Cardiac muscle cell (in vitro differentiated cells and primary cell): ENCODE measurements at regions not wholly inside any gene's neighbourhood (a gene's known extent, or its start where the extent isn't known, plus 50 kb on each side); places are given as distances from the start of the nearest gene placed in this dataset.

Source experiments
- DNase-seq, 2 donors: peaks; one replicate each; pipeline versions ENCODE4 v3.0.0 to v3.0.0-alpha.2; 2010 to 2017; ENCODE audit warnings: low read depth in 1 of 2, low spot score in 1 of 2
- H3K27ac ChIP-seq: fragments of 200-600 bp; sonication (generic); 2 replicates; pipeline ENCODE4 v1.5.1; 2016
- H3K27me3 ChIP-seq: fragments of 200-600 bp; sonication (generic); 2 replicates; pipeline ENCODE4 v1.6.0; 2016; ENCODE audit warnings: control low read depth
- H3K36me3 ChIP-seq: fragments of 200-600 bp; sonication (generic); 2 replicates; pipeline ENCODE4 v1.5.1; 2016; ENCODE audit warnings: control low read depth
- H3K4me1 ChIP-seq: fragments of 200-600 bp; sonication (generic); 2 replicates; pipeline ENCODE4 v1.8.1; 2017; ENCODE audit warnings: low read depth, mild to moderate bottlenecking, mixed run types
- H3K4me3 ChIP-seq: fragments of 200-600 bp; sonication (generic); 2 replicates; pipeline ENCODE4 v1.5.1; 2016; ENCODE audit warnings: mild to moderate bottlenecking
- H3K9me3 ChIP-seq: fragments of 200-600 bp; sonication (generic); 2 replicates; pipeline ENCODE4 v1.5.1; 2017; ENCODE audit warnings: low read depth, mild to moderate bottlenecking, control low read depth
- CTCF ChIP-seq: IDR thresholded peaks from 2 replicates; pipeline ENCODE4 v1.5.1; 2012; ENCODE audit warnings: low read depth, mild to moderate bottlenecking, low read length

GRCh38 chr6:15790116-15790515, 127.3 kb upstream of the DTNBP1 start:
- no peak for TF ChIP-seq CTCF
- no peak overlapping the region for H3K4me3 ChIP-seq
- H3K9me3 ChIP-seq, result no peaks in the 10 kb centered on the region
- no peak overlapping the region for H3K27ac ChIP-seq
- no peaks in the 10 kb centered on the region for H3K27me3 ChIP-seq
- no peaks in the 10 kb centered on the region for H3K36me3 ChIP-seq
- no peak for DNase-seq
- H3K4me1 ChIP-seq, result no peaks in the 10 kb centered on the region

GRCh38 chr6:15786846-15787245, 124.0 kb upstream of the DTNBP1 start:
- Histone ChIP-seq H3K27ac (no peak overlapping the region), H3K36me3 (no peaks in the 10 kb centered on the region), H3K9me3 (no peaks in the 10 kb centered on the region)

GRCh38 chr6:15783484-15783883, 120.7 kb upstream of the DTNBP1 start:
- Histone ChIP-seq H3K27me3 (no peaks in the 10 kb centered on the region), H3K4me3 (no peak overlapping the region), H3K9me3 (no peaks in the 10 kb centered on the region), H3K4me1 (no peaks in the 10 kb centered on the region), H3K36me3 (no peaks in the 10 kb centered on the region), H3K27ac (no peak overlapping the region)
- no peak for TF ChIP-seq CTCF
- DNase-seq, result no peak

More at GRCh38 chr6:15786846-15787245, 124.0 kb upstream of the DTNBP1 start:
- no peaks in the 10 kb centered on the region for H3K27me3 ChIP-seq
- no peak overlapping the region for H3K4me3 ChIP-seq
- no peaks in the 10 kb centered on the region for H3K4me1 ChIP-seq
- no peak for DNase-seq
- TF ChIP-seq CTCF, result no peak

GRCh38 chr6:15781890-15782289, 119.1 kb upstream of the DTNBP1 start:
- H3K27ac ChIP-seq, result no peak overlapping the region
- no peaks in the 10 kb centered on the region for H3K9me3 ChIP-seq
- no peaks in the 10 kb centered on the region for H3K4me1 ChIP-seq
- no peaks in the 10 kb centered on the region for H3K36me3 ChIP-seq
- H3K4me3 ChIP-seq, result no peak overlapping the region
- no peak for DNase-seq
- H3K27me3 ChIP-seq, result no peaks in the 10 kb centered on the region
- no peak for TF ChIP-seq CTCF

GRCh38 chr6:15781333-15781732, 118.5 kb upstream of the DTNBP1 start:
- no peak overlapping the region for H3K4me3 ChIP-seq
- DNase-seq, result no peak
- no peaks in the 10 kb centered on the region for H3K9me3 ChIP-seq
- no peaks in the 10 kb centered on the region for H3K36me3 ChIP-seq
- H3K27me3 ChIP-seq, result no peaks in the 10 kb centered on the region
- H3K4me1 ChIP-seq, result no peaks in the 10 kb centered on the region
- no peak overlapping the region for H3K27ac ChIP-seq
- no peak for TF ChIP-seq CTCF

- Histone ChIP-seq H3K36me3 (no peaks in the 10 kb centered on the region), H3K27me3 (no peaks in the 10 kb centered on the region), H3K9me3 (no peaks in the 10 kb centered on the region), H3K4me1 (no peaks in the 10 kb centered on the region), H3K27ac (no peak overlapping the region), H3K4me3 (no peak overlapping the region)
- no peak for TF ChIP-seq CTCF
- DNase-seq, result no peak
Measured at GRCh38 chr6:15780437-15780836, 117.6 kb upstream of the DTNBP1 start.
